GM21528 (cell line): ENCODE measurements at regions not wholly inside any gene's neighbourhood (a gene's known extent, or its start where the extent isn't known, plus 50 kb on each side); places are given as distances from the start of the nearest gene placed in this dataset.
"Not testable (repeated sequence)": the region's sequence is repeated elsewhere in the genome, so short reads cannot be mapped to it uniquely, and the experiment has no call there.

ENCODE experiments used
- ATAC-seq: cut with Tn5 transposase; IDR thresholded peaks from one replicate; pipeline ENCODE4 v1.9.1; 2021; ENCODE audit warnings: mild to moderate bottlenecking, moderate library complexity; ENCODE audit not compliant: unreplicated experiment, low FRiP score

DNA sequence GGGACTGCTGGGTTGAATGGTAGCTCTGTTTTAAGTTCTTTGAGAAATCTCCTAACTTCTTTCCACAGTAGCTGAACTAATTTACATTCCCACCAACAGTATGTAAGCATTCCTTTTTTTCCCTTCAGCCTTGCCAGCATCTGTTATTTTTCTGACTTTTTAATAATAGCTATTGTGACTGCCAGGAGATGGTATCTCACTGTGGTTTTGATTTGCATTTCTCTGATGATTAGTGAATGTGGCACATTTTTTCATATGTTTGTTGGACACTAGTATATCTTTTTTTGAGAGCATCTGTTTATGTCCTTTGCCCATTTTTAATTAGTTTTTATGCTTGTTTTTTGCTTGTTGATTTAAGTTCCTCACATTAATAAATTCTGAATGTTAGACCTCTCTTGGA lies 990.8 kb downstream of the GATA3 start:
- no peak for ATAC-seq

DNA sequence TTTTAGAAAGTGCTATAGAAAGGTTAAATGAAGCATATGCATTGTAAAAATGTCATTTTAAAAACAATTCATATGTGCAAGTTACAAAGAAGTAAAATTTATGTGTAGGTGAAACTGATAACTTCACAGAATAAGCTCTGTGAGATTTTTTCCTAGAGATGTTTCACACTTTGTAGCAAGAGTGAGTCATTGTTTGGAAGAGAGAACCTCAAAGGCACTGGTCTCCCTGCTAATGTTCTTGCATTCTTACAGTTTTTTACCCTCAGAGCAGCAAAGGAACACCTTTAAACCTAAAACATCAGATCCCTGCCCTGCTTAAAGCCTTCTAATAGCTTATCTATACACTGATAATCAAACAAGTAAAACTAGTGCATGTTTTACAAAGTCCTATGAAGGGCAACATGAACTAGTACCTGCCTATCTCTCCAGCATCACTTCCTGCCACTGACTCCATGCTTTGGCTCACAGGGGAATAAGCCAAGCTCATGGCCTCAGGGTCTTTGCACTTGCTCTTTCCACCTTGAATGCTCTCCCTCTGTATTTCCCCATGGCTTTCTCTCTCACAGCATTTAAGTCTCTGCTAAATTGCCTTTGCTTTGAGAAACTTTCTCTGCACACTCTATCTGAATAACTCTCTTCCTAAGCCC lies 997.0 kb downstream of the GATA3 start:
- no peak for ATAC-seq

DNA sequence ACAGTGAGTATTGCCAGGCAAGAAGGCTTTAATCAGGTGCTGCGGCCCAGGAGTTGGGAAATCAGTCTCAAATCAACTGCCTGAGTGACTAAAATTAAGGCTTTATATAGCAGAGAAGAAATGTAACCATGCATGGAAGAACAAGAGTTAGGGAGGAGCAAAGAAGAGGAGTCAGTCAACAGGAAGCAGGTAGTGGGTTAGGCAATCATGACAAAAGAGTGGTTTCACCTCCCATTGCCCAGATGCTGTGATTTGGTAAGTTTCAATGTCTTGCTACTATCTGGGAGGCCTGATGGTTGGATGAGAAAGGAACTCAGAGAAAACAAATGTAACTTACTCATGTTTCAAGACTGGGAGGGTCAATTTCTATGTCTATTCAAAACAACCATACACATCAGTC lies 998.3 kb downstream of the GATA3 start:
- no peak for ATAC-seq

DNA sequence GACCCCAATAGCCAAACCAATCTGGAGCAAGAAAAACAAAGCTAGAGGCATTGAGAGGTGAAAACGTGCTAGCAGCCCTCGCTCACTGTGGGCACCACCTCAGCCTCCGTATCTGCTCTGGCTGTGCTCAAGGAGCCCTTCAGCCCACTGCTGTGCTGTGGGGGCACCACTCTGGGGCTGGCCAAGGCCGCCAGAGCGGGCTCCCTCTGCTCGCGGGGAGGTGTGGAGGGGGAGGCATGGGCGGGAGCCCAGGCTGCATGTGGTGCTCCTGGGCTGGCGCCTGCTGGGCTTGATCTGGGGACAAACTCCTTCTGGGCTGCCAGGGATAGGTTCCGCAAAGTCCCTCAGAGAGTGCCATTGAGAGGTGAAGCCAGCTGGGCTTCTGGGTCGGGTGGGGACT lies 1002.0 kb downstream of the GATA3 start:
- ATAC-seq: no peak

DNA sequence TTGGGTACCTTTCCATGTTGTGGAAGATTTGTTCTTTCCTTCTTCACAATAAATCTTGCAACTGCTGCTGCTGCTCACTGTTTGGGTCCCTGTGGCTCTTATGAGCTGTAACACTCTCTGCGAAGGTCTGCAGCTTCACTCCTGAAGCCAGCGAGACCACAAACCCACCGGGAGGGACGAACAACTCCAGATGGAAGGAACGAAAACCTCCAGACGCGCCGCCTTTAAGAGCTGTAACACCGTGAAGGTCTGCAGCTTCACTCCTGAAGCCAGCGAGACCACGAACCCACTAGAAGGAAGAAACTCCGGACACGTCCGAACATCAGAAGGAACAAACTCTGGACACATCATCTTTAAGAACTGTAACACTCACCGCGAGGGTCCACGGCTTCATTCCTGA lies 1002.8 kb downstream of the GATA3 start:
- ATAC-seq: not testable (repeated sequence)

DNA sequence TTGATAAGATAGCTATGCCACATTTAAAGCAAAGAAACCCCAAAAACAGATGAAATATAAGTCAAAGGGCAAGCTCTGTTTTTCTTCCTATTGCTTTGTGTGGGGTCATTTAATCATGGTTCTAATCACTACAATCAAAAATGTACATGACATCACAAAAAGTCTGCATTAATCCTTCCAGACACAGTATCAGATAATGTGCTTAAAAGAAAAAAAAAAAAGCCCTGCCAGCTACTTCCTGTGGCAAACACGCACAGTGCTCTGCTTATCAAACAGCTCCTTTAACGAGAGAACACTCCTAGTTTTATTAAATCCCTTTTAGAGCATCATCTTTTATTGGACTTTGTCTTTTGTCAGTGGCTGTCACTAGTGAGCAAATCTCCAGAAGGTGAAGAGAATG lies 1005.8 kb downstream of the GATA3 start:
- ATAC-seq: no peak

DNA sequence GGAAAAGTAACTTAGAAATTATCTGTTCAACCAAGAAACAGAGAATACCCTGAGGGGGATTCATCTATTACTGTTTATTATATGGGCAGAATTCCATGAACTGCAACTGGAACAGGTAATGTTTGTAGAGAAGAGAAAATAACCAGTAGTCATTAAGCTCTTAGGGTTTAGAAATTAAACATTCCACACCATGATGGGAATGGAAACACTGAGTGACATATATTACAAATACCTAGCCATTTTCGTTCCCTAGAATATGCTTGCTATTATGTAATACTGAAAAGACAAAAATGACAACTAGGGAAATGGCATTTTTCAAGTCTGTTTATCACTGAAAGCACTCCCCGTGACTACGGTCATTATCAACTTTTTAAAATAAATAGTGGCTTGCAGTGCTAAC lies 1007.4 kb downstream of the GATA3 start:
- no peak for ATAC-seq

DNA sequence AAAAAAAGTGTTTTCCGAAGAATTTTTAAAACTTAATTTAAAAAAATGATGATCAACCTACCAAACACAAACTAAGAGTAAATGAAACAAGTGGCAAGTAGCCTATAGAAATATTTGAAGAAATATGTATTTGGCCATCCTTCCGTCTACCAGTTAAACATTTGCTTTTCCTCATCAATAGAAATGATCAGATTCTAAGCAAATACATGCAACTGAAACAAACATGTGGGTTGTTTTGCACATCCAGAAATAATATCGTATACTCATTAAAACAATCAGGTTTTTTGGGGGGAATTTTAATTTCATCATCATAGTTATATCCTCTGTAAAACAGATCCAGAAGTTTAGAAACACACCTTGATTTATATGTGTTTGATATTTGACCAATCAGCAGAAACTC lies 1011.7 kb downstream of the GATA3 start:
- no peak for ATAC-seq

DNA sequence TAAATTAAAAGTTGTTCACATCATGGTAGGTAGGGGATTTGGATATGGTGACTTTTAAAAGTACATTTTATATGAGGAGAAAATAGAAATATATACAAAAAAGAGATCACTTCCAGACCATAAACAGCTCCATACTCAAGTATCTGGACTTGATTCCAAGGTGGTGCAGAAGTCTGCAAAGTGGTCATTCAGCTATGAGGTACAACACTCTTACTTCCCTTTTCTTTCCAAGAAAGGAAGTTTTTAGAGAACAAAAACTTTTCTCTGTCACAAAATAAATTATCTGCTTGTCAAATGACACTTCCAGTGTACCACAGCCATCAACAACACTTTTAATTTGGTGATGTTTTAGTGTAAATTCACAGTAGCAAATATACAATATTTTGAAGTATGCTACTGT lies 1013.5 kb downstream of the GATA3 start:
- no peak for ATAC-seq

DNA sequence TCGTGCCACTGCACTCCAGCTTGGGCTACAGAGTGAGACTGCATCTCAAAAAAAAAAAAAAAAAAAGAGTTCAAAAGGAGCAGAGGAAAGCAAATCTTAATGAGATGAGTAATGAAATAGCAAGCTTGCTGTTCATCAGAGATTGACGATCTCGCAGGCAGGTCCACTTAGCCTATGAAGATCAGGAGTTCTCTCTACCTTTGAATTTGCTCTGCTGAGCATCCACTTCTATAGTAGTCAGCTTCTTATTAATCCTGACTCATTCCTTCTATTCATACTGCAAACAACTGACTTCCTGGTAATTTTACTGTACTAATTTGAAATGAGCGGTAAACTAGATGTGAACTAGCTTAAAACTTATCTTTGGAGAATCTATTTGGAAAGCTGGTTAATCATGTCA lies 1014.6 kb downstream of the GATA3 start:
- ATAC-seq: no peak

DNA sequence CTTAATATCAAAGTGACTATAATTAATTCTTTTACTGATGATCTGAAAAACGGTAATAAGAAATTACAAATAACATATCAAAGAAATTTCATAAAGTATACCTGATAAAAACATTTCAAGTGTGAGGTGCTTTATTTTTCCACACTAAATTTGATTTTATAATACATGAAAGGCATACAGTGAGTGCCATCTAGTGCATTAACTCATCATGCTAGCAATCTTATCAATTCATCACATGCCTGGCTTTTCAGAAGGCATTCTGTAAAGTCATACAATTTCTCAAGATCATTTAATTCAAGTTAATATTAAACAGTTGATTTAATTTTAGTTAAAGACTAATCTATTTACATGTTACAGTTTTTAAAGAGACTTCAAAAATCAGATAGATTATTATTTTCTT lies 1020.9 kb downstream of the GATA3 start:
- ATAC-seq: no peak

DNA sequence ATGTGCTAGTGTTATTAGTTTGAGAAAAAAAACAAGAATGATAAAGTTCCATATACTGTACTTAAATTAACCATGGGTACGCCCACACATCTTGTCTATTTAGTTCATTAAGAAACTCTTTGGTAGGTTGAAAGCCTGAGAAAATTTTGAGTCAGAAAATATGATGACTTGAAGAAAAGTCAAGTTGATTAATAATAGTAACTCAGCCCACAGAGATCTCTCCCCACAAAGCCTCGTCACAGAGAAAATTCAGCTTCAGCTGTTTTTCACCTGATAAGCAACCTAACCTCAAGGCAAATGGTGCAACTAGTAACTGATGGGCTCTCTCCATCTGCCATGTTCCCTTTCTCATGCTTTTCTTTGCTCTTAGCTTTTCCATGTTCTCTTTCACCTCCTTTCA lies 1021.6 kb downstream of the GATA3 start:
- ATAC-seq: no peak

DNA sequence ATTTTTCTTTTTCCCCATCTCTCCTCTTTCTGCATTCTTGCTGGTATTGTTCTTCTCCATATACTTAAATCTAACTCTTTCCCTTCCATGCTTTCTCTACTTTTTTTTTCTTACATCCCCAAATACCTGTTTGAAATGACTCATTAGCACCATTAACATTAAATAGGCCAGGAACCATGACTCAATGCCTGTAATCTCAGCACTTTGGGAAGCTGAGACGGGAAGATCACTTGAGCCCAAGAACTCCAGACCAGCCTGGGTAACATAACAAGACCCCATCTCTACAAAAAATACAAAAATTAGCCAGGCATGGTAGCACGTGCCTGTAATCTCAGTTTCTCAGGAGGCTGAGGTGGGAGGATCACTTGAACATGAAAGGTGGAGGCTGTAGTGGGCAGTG lies 1026.8 kb downstream of the GATA3 start:
- no peak for ATAC-seq

DNA sequence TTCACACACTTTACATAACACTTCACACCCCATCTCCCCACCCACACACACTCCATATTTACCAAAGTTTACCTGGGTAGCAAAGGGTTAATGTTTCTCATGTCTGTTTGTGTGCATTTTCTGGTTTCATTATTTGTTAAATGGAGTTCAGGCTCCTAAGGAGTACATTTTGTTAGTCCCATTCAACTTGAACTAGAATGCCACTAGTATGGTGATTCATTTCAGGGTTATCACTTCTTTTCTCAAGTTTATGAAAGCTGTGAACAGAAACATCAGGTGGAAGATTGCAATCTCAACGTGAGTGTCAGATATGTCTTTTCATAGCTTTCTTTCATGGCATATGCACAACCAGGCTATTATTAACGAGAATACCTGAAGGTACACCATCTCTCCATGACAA lies 1027.5 kb downstream of the GATA3 start:
- no peak for ATAC-seq

DNA sequence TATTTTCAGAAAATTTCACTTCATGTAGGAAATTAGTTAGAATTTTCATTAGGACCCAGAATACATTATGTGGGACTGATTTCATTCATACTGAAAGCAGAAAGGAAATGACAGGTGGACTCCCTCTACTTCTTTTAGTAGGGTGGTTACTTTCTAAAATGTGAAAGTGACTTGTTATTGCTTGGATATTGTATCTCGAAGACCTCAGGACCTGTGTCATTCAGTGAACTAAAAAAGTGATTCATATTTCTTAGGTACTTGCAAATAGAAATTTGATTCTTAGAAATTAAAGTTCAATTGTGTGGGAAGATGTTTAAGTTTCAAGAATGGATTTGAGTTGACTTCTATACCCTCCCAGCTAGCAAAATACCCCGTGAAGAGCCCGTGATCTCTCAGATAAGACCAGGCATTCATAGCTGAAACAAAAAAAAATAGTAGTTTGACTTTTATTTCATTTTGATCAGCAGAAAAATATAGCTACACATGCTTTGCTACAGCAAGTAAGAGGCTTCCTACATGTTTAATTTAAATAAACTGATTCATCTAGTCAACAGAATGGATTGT lies 1037.1 kb downstream of the GATA3 start:
- ATAC-seq: no peak

DNA sequence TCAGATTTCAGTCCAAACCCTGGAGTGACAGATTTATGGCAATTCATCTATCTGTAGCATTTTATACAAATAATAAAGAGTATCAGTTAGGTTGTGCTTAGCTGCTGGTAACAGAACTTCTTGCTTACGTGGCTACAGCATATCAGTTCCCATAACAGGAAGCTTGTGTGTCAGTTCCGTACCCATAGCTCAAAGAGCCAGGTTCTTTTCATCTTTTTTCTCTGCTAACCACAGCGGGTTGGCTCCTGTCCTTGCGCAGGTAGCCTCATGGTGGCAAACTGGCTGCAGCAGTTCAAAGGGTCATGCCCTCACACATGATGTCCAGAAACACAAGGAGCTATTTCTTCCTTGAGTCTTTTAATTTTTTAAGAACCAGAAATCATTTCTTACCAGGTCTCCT lies 1041.8 kb downstream of the GATA3 start:
- ATAC-seq: no peak

DNA sequence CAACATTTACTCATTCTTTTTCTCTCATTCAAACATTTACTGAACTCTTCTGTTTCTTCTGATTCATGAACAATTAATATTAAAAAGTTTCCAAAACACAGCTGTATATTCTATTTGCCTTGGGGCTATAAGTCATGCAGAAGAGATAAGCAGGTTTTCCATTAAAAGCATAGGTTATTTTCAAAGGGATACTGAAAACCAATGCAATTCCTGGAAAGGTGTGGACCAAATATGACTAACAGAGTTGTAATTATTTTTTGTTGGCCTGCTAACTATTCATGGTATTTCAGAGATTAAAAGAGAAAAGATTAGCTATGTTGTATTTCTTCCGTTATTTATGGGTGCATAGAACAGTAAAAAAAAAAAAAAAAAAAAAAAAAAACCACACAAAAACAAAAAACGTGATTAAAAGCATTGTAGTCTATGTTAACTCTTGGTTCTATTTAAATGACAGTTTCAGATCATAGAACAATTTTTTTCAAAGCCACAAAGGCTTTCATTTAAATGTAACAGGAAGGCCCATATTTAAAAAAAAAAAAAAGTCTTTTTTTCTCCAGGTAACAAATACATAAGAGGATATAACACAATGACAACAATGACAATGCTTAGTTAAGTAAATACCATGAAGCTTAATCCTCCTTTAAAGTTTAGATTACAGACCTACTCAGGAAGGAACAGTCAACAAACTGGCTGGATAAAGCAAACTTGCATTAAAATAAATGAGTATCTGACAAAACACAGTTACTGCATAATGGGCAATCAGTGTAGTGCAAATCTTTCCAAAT lies 1042.9 kb downstream of the GATA3 start:
- ATAC-seq: no peak

DNA sequence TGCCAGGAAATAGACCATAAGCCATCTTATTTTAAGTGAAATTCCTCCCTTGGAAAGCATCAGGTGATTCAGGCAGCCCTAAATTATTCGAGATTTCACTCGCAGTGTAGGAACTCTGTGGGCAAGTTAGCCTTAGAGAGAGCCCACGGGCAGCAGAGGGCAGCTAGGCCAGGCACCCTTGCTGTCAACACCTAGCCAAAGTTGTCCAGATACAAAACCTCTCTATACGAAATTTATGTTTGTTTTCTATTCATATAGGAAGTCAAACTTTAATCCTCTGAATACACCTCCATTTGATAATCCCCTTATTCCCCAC lies 1043.5 kb downstream of the GATA3 start:
- no peak for ATAC-seq

DNA sequence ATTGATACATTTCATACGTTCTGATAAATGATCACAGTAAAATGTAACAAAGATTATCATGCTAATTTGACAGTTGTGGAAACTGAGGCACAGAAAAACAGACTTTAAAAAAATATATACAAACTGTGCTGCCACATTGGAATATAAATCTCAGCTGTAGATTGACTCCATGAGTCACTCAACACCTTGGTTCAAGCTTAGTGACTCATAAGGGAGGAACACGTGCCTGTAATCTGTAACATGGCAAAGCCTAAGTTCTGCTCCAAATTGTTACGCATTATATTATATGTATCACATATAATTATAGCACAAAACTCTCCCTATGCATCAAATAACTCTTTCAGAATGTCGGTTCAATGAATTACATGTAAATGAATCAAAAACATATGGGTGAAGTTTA lies 1047.5 kb downstream of the GATA3 start:
- ATAC-seq: no peak

DNA sequence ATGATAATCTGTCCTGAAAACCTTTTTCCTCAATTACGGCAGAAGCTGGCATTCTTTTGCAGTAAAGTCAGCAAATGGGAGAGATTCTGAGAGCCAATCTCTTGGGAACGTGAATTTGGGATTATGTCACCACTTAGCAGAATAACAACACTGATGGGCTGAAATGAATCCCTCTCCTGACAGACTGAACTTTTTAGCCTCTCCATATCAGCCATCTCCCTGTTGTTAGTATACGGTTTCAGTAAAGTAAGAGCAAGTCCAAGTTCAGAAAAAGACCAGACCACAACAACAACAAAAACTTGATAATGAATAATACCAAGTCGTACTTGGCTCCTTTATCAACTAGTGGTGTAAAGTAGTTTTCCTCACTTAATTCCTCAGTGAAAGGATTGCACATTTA lies 1048.8 kb downstream of the GATA3 start:
- ATAC-seq: no peak

DNA sequence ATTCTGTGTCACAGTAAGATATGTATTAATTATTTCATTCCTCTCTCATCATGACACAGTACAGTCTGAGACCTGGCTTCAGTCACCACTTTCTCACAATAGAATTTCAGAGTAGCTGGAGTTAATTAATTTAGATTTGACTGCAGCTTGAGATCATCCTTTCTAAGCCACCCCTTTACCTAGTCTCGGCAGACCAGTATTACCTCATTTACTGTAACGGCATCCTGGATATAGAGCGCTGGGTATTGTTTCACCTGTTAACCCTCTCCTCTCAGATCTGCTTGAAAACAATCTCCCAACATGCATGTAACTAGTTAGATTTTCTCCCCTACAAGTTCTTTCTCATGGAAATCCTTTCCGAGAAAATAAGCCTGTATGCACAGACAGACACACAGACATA lies 1057.5 kb downstream of the GATA3 start:
- ATAC-seq: no peak

DNA sequence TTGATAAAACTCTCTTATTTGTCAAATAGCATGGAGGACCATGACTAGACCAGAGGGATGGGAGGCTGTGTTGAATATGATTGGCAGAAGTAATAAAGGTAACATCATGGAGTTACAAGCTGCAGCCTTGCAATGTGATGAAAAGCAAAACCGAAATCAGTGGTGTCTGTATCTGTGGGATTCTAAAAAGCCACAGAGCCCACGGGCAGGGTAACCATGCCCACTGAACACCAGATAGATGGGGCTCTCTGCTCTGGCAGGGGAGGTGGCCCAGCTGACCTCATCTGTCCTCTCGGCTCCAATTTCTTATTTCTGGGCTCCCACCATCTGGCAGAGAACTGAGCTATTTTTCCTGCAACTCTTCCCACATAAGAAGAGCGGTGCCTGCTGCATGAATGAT lies 1072.2 kb downstream of the GATA3 start:
- ATAC-seq: no peak
